A549 (cell line): ENCODE measurements at regions not wholly inside any gene's neighbourhood (a gene's known extent, or its start where the extent isn't known, plus 50 kb on each side); places are given as distances from the start of the nearest gene placed in this dataset.

Experiments used
- ATAC-seq, 2 experiments: fragments of 200-7000 bp in 1 of 2; fragments of >200 bp in 1 of 2; cut with Nextera tagmentation in 1 of 2; cut with Tn5 transposase in 1 of 2; 3 replicates each; pipeline versions ENCODE4 v1.8.0 to v1.9.1; 2018 to 2020; ENCODE audit warnings: mild to moderate bottlenecking in 1 of 2, moderate library complexity in 1 of 2
- CTCF ChIA-PET: fragments of 300-600 bp; sonication (Branson Sonifier 250); formaldehyde crosslinking; extraction: SDS; loops from one replicate; lab custom pipeline; 2021; ENCODE audit warnings: antibody characterized with exemption, inconsistent platforms; lab: Yijun Ruan, JAX
- POLR2A ChIA-PET: fragments of 350-600 bp; formaldehyde crosslinking; extraction: SDS; loops from one replicate; lab custom pipeline; 2021; ENCODE audit warnings: antibody characterized with exemption, inconsistent platforms; lab: Yijun Ruan, JAX
- DNase-seq, 2 experiments: peaks; one replicate each; pipeline versions ENCODE4 v3.0.0 to v3.0.0-alpha.2; 2011 to 2016; ENCODE audit warnings: low read depth in 1 of 2, low spot score in 1 of 2
- FAIRE-seq: peaks from 2 replicates; lab custom pipeline; 2011; peaks lifted over from hg19 to GRCh38; lab: Jason Lieb, UNC
- H3K27ac ChIP-seq, 2 experiments: fragments of >200 bp; sonication (Bioruptor Twin); formaldehyde crosslinking; 3 replicates each; pipeline ENCODE4 v1.5.1; 2016 to 2017
- H3K4me1 ChIP-seq: fragments of >200 bp; sonication (Bioruptor Twin); formaldehyde crosslinking; 3 replicates; pipeline ENCODE4 v1.6.1; 2016
- H3K4me2 ChIP-seq: fragments of >200 bp; sonication (Bioruptor Twin); formaldehyde crosslinking; 3 replicates; pipeline ENCODE4 v1.6.1; 2016
- H3K4me3 ChIP-seq: fragments of >200 bp; sonication (Bioruptor Twin); formaldehyde crosslinking; 3 replicates; pipeline ENCODE4 v1.5.1; 2016
- H3K9me3 ChIP-seq: fragments of >200 bp; sonication (Bioruptor Twin); formaldehyde crosslinking; 3 replicates; pipeline ENCODE4 v1.6.1; 2016
- ATOH8 ChIP-seq: fragments of 250-450 bp; sonication (Bioruptor Pico); IDR thresholded peaks from 2 replicates; pipeline ENCODE4 v1.5.0; 2020; ENCODE audit warnings: low read depth, mild to moderate bottlenecking, moderate library complexity
- CBX2 ChIP-seq: fragments of 200-600 bp; sonication (generic); IDR thresholded peaks from 2 replicates; pipeline ENCODE4 v1.6.1; 2016; ENCODE audit warnings: low read depth, mild to moderate bottlenecking, borderline replicate concordance
- CBX8 ChIP-seq: fragments of 200-600 bp; sonication (generic); IDR thresholded peaks from 2 replicates; pipeline ENCODE4 v1.6.1; 2016
- ESRRA ChIP-seq: fragments of 150-350 bp; IDR thresholded peaks from 2 replicates; pipeline ENCODE4 v1.6.1; 2014; ENCODE audit warnings: mild to moderate bottlenecking, low read length, borderline replicate concordance
- FOSB ChIP-seq: fragments of 250-450 bp; sonication (Bioruptor Pico); IDR thresholded peaks from 2 replicates; pipeline ENCODE4 v1.5.0; 2020; ENCODE audit warnings: mild to moderate bottlenecking, moderate library complexity
- FOSL2 ChIP-seq, 2 experiments: fragments of 450-650 bp in 1 of 2; fragments of >200 bp in 1 of 2; sonication (Bioruptor Twin) in 1 of 2; formaldehyde crosslinking; IDR thresholded peaks; 2 replicates each; pipeline versions ENCODE4 v1.5.0 to v1.6.1; 2016 to 2020; ENCODE audit warnings: mild to moderate bottlenecking in 1 of 2, moderate library complexity in 1 of 2
- HEYL ChIP-seq: fragments of 250-450 bp; sonication (Bioruptor Pico); IDR thresholded peaks from 2 replicates; pipeline ENCODE4 v1.8.0; 2021; ENCODE audit warnings: mild to moderate bottlenecking, moderate library complexity
- HMGXB4 ChIP-seq: fragments of 250-450 bp; sonication (Bioruptor Pico); IDR thresholded peaks from 2 replicates; pipeline ENCODE4 v1.5.0; 2021; ENCODE audit warnings: mild to moderate bottlenecking, moderate library complexity, borderline replicate concordance
- JUN ChIP-seq, 2 experiments: fragments of >200 bp; sonication (Bioruptor Twin); formaldehyde crosslinking; IDR thresholded peaks; 2 replicates in 1 of 2; 3 replicates in 1 of 2; pipeline ENCODE4 v1.6.1; 2016 to 2017
- JUNB ChIP-seq: fragments of >200 bp; sonication (Bioruptor Twin); formaldehyde crosslinking; IDR thresholded peaks from 2 replicates; pipeline ENCODE4 v1.6.1; 2016
- KDM5A ChIP-seq: fragments of 200-600 bp; sonication (generic); IDR thresholded peaks from 2 replicates; pipeline ENCODE4 v1.6.1; 2016; ENCODE audit warnings: antibody characterized with exemption, mild to moderate bottlenecking
- NFE2L2 ChIP-seq: fragments of 150-350 bp; conservative IDR thresholded peaks from 2 replicates; pipeline ENCODE4 v1.6.1; 2014; ENCODE audit warnings: low read length
- PHF8 ChIP-seq: fragments of 200-600 bp; sonication (generic); IDR thresholded peaks from 2 replicates; pipeline ENCODE4 v1.6.1; 2016; ENCODE audit warnings: low read depth, mild to moderate bottlenecking, antibody characterized with exemption, moderate library complexity, borderline replicate concordance
- POLR2A ChIP-seq: IDR thresholded peaks from 2 replicates; pipeline ENCODE4 v1.6.1; 2012; ENCODE audit warnings: mild to moderate bottlenecking, low read length
- RAD21 ChIP-seq, 2 experiments: fragments of >200 bp in 1 of 2; sonication (Bioruptor Twin) in 1 of 2; formaldehyde crosslinking in 1 of 2; IDR thresholded peaks in 1 of 2; conservative IDR thresholded peaks in 1 of 2; 2 replicates in 1 of 2; 3 replicates in 1 of 2; pipeline ENCODE4 v1.6.1; 2012 to 2018; ENCODE audit warnings: inconsistent platforms in 1 of 2
- RFX5 ChIP-seq: fragments of 450-650 bp; IDR thresholded peaks from 2 replicates; pipeline ENCODE4 v1.7.1; 2014; ENCODE audit warnings: antibody characterized with exemption, mild to moderate bottlenecking, moderate library complexity
- SMC3 ChIP-seq: fragments of >200 bp; sonication (Bioruptor Twin); formaldehyde crosslinking; IDR thresholded peaks from 3 replicates; pipeline ENCODE4 v1.6.1; 2018; ENCODE audit warnings: inconsistent platforms
- TFCP2L1 ChIP-seq: fragments of 250-450 bp; sonication (Bioruptor Pico); IDR thresholded peaks from 2 replicates; pipeline ENCODE4 v1.5.0; 2021; ENCODE audit warnings: mild to moderate bottlenecking
- ZC3H11A ChIP-seq: fragments of 450-650 bp; IDR thresholded peaks from 2 replicates; pipeline ENCODE4 v1.6.1; 2014; ENCODE audit warnings: antibody characterized with exemption, mild to moderate bottlenecking
- ZNF302 ChIP-seq: fragments of 250-450 bp; sonication (Bioruptor Pico); IDR thresholded peaks from 2 replicates; pipeline ENCODE4 v1.9.0; 2021; ENCODE audit warnings: inconsistent platforms, mild to moderate bottlenecking, moderate library complexity
- WGBS: methylation state at CpG from one replicate; pipeline ENCODE4 v1.1.6; 2017; ENCODE audit errors: missing lambda C conversion rate; 5-methylcytosine and 5-hydroxymethylcytosine counted together
- TF ChIP-seq, protein P1 (sequence below): fragments of >200 bp; sonication (Bioruptor Twin); formaldehyde crosslinking; IDR thresholded peaks from 3 replicates; pipeline ENCODE4 v1.5.1; 2016

- Histone ChIP-seq H3K4me2 (no peak overlapping the region), H3K4me3 (no peak overlapping the region), H3K4me1 (no peaks in the 10 kb centered on the region), H3K27ac (no peak overlapping the region), H3K9me3 (no peaks in the 10 kb centered on the region)
- no peak for FAIRE-seq
- DNase-seq: no peak
- POLR2A ChIA-PET: no interaction called here
- 40% methylated on average over 3 of the region's 3 CpGs for WGBS
- no peak for TF ChIP-seq RFX5
- TF ChIP-seq ZC3H11A: no peak
- TF ChIP-seq JUN (IDR thresholded peaks at IDR 0.05): no peak
- TF ChIP-seq RAD21 (conservative IDR thresholded peaks at IDR 0.05 in 1 of 2, IDR thresholded peaks at IDR 0.05 in 1 of 2): no peak
- TF ChIP-seq PHF8: no peak
- no peak for TF ChIP-seq HMGXB4
- no peak for TF ChIP-seq ESRRA
- no peak for TF ChIP-seq SMC3
- TF ChIP-seq ATOH8 (CRISPR knock-in tag): no peak
- no peak for TF ChIP-seq FOSB (CRISPR knock-in tag)
- no peak for TF ChIP-seq ZNF302 (CRISPR knock-in tag)
- no peak for TF ChIP-seq FOSL2 (IDR thresholded peaks at IDR 0.05)
- no peak for TF ChIP-seq FOSL2 (CRISPR knock-in tag; IDR thresholded peaks at IDR 0.05)
- no peak for TF ChIP-seq CBX8
- no peak for TF ChIP-seq TFCP2L1 (CRISPR knock-in tag)
- no peak for TF ChIP-seq CBX2
- TF ChIP-seq, protein P1, sequence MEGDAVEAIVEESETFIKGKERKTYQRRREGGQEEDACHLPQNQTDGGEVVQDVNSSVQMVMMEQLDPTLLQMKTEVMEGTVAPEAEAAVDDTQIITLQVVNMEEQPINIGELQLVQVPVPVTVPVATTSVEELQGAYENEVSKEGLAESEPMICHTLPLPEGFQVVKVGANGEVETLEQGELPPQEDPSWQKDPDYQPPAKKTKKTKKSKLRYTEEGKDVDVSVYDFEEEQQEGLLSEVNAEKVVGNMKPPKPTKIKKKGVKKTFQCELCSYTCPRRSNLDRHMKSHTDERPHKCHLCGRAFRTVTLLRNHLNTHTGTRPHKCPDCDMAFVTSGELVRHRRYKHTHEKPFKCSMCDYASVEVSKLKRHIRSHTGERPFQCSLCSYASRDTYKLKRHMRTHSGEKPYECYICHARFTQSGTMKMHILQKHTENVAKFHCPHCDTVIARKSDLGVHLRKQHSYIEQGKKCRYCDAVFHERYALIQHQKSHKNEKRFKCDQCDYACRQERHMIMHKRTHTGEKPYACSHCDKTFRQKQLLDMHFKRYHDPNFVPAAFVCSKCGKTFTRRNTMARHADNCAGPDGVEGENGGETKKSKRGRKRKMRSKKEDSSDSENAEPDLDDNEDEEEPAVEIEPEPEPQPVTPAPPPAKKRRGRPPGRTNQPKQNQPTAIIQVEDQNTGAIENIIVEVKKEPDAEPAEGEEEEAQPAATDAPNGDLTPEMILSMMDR: no peak
- no peak for TF ChIP-seq POLR2A
- CTCF ChIA-PET: no interaction called here
- no peak for ATAC-seq
Observed at GRCh38 chr3:117126460-117126859, 416.9 kb downstream of the TUSC7 start.

DNA sequence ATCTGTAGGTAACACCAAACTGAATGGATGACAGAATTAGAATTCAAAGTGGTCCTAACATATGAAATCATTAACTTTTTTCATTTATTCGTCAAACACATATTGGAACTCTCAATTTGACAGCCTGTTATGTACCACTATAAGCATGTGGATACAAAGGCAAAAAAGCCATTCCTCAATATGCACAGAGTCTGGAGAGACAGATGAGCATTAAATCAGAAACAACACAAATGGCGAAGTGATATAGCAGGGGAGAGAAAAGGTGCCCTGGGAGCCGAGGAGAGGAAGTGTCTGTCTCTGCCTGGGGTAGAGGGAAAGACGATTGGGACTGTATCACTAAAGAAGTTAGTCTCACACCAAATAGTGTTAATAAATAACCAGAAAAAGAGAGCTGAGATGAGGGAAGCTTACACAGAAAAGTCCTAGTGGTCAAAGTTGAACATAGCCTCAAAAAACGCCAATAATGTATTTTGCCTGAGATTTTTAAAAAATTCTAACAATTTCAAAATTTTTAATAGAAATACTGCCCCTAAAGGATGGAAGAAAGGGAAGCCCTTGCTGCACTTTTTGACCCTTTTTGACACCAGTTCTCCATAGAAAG is 417.5 kb downstream of the TUSC7 start:
- POLR2A ChIA-PET: no interaction called here
- no peak; a peak in 1 of 6 replicates for ATAC-seq
- no peak overlapping the region for H3K27ac ChIP-seq
- no peak overlapping the region for H3K4me3 ChIP-seq
- 44% methylated on average over 5 of the region's 5 CpGs for WGBS
- no peaks in the 10 kb centered on the region for H3K4me1 ChIP-seq
- no peak for DNase-seq
- peak overlapping the region; percentile 32; the same call in 1 of the 3 replicates for H3K4me2 ChIP-seq
- FAIRE-seq: no peak
- no peaks in the 10 kb centered on the region for H3K9me3 ChIP-seq
- CTCF ChIA-PET: no interaction called here
- TF ChIP-seq ATOH8 (CRISPR knock-in tag) (no peak), NFE2L2 (no peak), JUNB (no peak), KDM5A (no peak), FOSB (CRISPR knock-in tag) (no peak), HEYL (CRISPR knock-in tag) (no peak)
- TF ChIP-seq, all 56 proteins: peak for 0
